ENCODE measurements at regions not wholly inside any gene's neighbourhood (a gene's known extent, or its start where the extent isn't known, plus 50 kb on each side); places are given as distances from the start of the nearest gene placed in this dataset.

- DNase-seq (no peak), ATAC-seq (replicated peaks) (no peak)
- H3K9me3 Mint-ChIP-seq = no peaks in the 10 kb centered on the region
- peaks cover 0 to 22% of the 10 kb centered on the region in 2 donors for H3K27me3 Mint-ChIP-seq
- no peaks in the 10 kb centered on the region for H3K36me3 Mint-ChIP-seq
- no peak overlapping the region for H3K4me3 Mint-ChIP-seq
- no peak overlapping the region for H3K27ac Mint-ChIP-seq
- H3K4me1 Mint-ChIP-seq = peaks cover 0 to 2% of the 10 kb centered on the region in 2 donors
Measured at GRCh38 chrX:13894888-13895565, 78.1 kb upstream of the GPM6B start.

GRCh38 chrX:13893826-13894225 is 76.9 kb upstream of the GPM6B start:
- Mint-ChIP-seq H3K36me3 (no peaks in the 10 kb centered on the region), H3K27me3 (peaks cover 0 to 20% of the 10 kb centered on the region in 2 donors), H3K9me3 (no peaks in the 10 kb centered on the region), H3K4me3 (no peak overlapping the region), H3K4me1 (peaks cover 0 to 2% of the 10 kb centered on the region in 2 donors), H3K27ac (no peak overlapping the region)
- ATAC-seq (replicated peaks) (no peak), DNase-seq (no peak)

- H3K27ac Mint-ChIP-seq = no peak overlapping the region
- H3K27me3 Mint-ChIP-seq = peaks cover 0 to 20% of the 10 kb centered on the region in 2 donors
- no peaks in the 10 kb centered on the region for H3K9me3 Mint-ChIP-seq
- H3K36me3 Mint-ChIP-seq = no peaks in the 10 kb centered on the region
- H3K4me1 Mint-ChIP-seq = peaks cover 0 to 2% of the 10 kb centered on the region in 2 donors
- ATAC-seq (replicated peaks) (no peak), DNase-seq (no peak)
- no peak overlapping the region for H3K4me3 Mint-ChIP-seq
Measured at GRCh38 chrX:13892856-13893255, 76.0 kb upstream of the GPM6B start.

- DNase-seq (no peak), ATAC-seq (replicated peaks) (no peak)
- H3K9me3 Mint-ChIP-seq = no peaks in the 10 kb centered on the region
- peaks cover 0 to 25% of the 10 kb centered on the region in 2 donors for H3K27me3 Mint-ChIP-seq
- no peak overlapping the region for H3K27ac Mint-ChIP-seq
- peaks cover 0 to 2% of the 10 kb centered on the region in 2 donors for H3K4me1 Mint-ChIP-seq
- no peaks in the 10 kb centered on the region for H3K36me3 Mint-ChIP-seq
- no peak overlapping the region for H3K4me3 Mint-ChIP-seq
Measured at GRCh38 chrX:13891377-13892140, 74.7 kb upstream of the GPM6B start.

GRCh38 chrX:13890806-13891205 is 73.9 kb upstream of the GPM6B start:
- ATAC-seq (replicated peaks) = no peak
- peaks cover 0 to 2% of the 10 kb centered on the region in 2 donors for H3K4me1 Mint-ChIP-seq
- no peak overlapping the region for H3K4me3 Mint-ChIP-seq

GRCh38 chrX:13888284-13888683 is 71.4 kb upstream of the GPM6B start:
- H3K36me3 Mint-ChIP-seq = no peaks in the 10 kb centered on the region
- no peaks in the 10 kb centered on the region for H3K9me3 Mint-ChIP-seq
- H3K4me1 Mint-ChIP-seq = peaks cover 0 to 2% of the 10 kb centered on the region in 2 donors
- DNase-seq (no peak), ATAC-seq (replicated peaks) (no peak)
- no peak overlapping the region for H3K27ac Mint-ChIP-seq
- no peak overlapping the region for H3K4me3 Mint-ChIP-seq
- peaks cover 0 to 25% of the 10 kb centered on the region in 2 donors for H3K27me3 Mint-ChIP-seq

More at GRCh38 chrX:13890806-13891205, 73.9 kb upstream of the GPM6B start:
- Mint-ChIP-seq H3K9me3 (no peaks in the 10 kb centered on the region), H3K27me3 (peaks cover 0 to 25% of the 10 kb centered on the region in 2 donors), H3K27ac (no peak overlapping the region), H3K36me3 (no peaks in the 10 kb centered on the region)
- DNase-seq = no peak

- Mint-ChIP-seq H3K27me3 (peaks cover 0 to 15% of the 10 kb centered on the region in 2 donors), H3K27ac (no peak overlapping the region), H3K36me3 (no peaks in the 10 kb centered on the region), H3K9me3 (no peaks in the 10 kb centered on the region), H3K4me1 (no peaks in the 10 kb centered on the region), H3K4me3 (no peak overlapping the region)
- no peak for ATAC-seq (replicated peaks)
- DNase-seq = no peak
Measured at GRCh38 chrX:13885591-13885990, 68.7 kb upstream of the GPM6B start.

- no peak overlapping the region for H3K27ac Mint-ChIP-seq
- H3K36me3 Mint-ChIP-seq = no peaks in the 10 kb centered on the region
- no peak overlapping the region for H3K4me3 Mint-ChIP-seq
- peaks cover 0 to 33% of the 10 kb centered on the region in 2 donors for H3K27me3 Mint-ChIP-seq
- H3K9me3 Mint-ChIP-seq = no peaks in the 10 kb centered on the region
- H3K4me1 Mint-ChIP-seq = no peaks in the 10 kb centered on the region
- ATAC-seq (replicated peaks) (no peak), DNase-seq (no peak)
Measured at GRCh38 chrX:13876652-13877051, 59.8 kb upstream of the GPM6B start.

GRCh38 chrX:13875572-13875971 is 58.7 kb upstream of the GPM6B start:
- no peaks in the 10 kb centered on the region for H3K9me3 Mint-ChIP-seq
- no peaks in the 10 kb centered on the region for H3K4me1 Mint-ChIP-seq
- ATAC-seq (replicated peaks) (no peak), DNase-seq (no peak)
- H3K27ac Mint-ChIP-seq = no peak overlapping the region
- H3K36me3 Mint-ChIP-seq = no peaks in the 10 kb centered on the region
- H3K4me3 Mint-ChIP-seq = no peak overlapping the region
- peaks cover 0 to 35% of the 10 kb centered on the region in 2 donors for H3K27me3 Mint-ChIP-seq

GRCh38 chrX:13868591-13868990 is 51.7 kb upstream of the GPM6B start:
- no peak for ATAC-seq (replicated peaks)
- no peak for DNase-seq
- Mint-ChIP-seq H3K27ac (no peak overlapping the region), H3K36me3 (no peaks in the 10 kb centered on the region), H3K9me3 (no peaks in the 10 kb centered on the region), H3K27me3 (peaks cover 0 to 64% of the 10 kb centered on the region in 2 donors), H3K4me1 (peaks cover 6 to 7% of the 10 kb centered on the region in 2 donors), H3K4me3 (no peak overlapping the region)
